RWPE2 (cell line): ENCODE measurements at regions not wholly inside any gene's neighbourhood (a gene's known extent, or its start where the extent isn't known, plus 50 kb on each side); places are given as distances from the start of the nearest gene placed in this dataset.
A peak's percentile ranks its signal among the peaks of the same experiment; 100 is the strongest.

ENCODE experiments used
- ATAC-seq: fragments of 200-7000 bp; cut with Tn5 transposase; 3 replicates; pipeline ENCODE4 v1.9.1; 2021; ENCODE audit warnings: low read depth
- DNase-seq: peaks from one replicate; pipeline ENCODE4 v3.0.0-alpha.2; 2020; ENCODE audit warnings: low spot score
- H3K27ac ChIP-seq: fragments of 450-650 bp; 2 replicates; pipeline ENCODE4 v1.5.1; 2017; ENCODE audit warnings: mild to moderate bottlenecking; ENCODE audit not compliant: poor library complexity, severe bottlenecking
- H3K27me3 ChIP-seq: fragments of 250-450 bp; sonication (Bioruptor Pico); 2 replicates; pipeline ENCODE4 v1.5.1; 2021; ENCODE audit warnings: mild to moderate bottlenecking, moderate library complexity; ENCODE audit not compliant: insufficient read depth, poor library complexity, severe bottlenecking
- H3K36me3 ChIP-seq: fragments of 250-450 bp; sonication (Bioruptor Pico); 2 replicates; pipeline ENCODE4 v1.5.1; 2020; ENCODE audit warnings: low read depth, mild to moderate bottlenecking, moderate library complexity
- H3K4me1 ChIP-seq: fragments of 250-450 bp; sonication (Bioruptor Pico); 2 replicates; pipeline ENCODE4 v1.5.1; 2021; ENCODE audit warnings: mild to moderate bottlenecking, moderate library complexity; ENCODE audit not compliant: insufficient read depth, poor library complexity, severe bottlenecking
- H3K4me3 ChIP-seq: fragments of 250-450 bp; sonication (Bioruptor Pico); 2 replicates; pipeline ENCODE4 v1.5.1; 2021; ENCODE audit warnings: mild to moderate bottlenecking, moderate library complexity; ENCODE audit not compliant: severe bottlenecking
- H3K9me3 ChIP-seq: fragments of 250-450 bp; sonication (Bioruptor Pico); 2 replicates; pipeline ENCODE4 v1.5.1; 2021; ENCODE audit warnings: mild to moderate bottlenecking, moderate library complexity; ENCODE audit not compliant: severe bottlenecking
- TF ChIP-seq, protein P1 (sequence below): fragments of 450-650 bp; IDR thresholded peaks from one replicate; pipeline ENCODE4 v1.5.1; 2017; ENCODE audit warnings: mild to moderate bottlenecking, moderate library complexity; ENCODE audit not compliant: poor library complexity, severe bottlenecking

DNA sequence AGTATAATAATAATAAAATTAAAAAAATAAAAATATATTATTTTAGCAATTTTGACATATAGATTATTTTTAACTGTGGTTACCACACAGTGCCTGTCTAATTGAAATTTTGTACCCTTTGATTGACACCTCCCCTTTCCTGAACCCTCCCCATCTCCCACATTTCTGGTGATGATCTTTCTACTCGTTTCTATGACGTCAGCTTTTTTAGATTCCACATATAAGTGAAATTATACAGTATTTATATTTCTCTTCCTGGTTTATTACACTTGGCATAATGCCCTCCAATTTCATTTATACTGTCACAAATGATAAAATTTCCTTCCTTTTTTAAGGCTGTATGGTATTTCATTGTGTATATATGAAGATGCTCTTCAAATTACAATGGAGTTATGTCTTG is 258.1 kb upstream of the PTCHD4 start:
- H3K9me3 ChIP-seq, result no peaks in the 10 kb centered on the region
- TF ChIP-seq, protein P1, sequence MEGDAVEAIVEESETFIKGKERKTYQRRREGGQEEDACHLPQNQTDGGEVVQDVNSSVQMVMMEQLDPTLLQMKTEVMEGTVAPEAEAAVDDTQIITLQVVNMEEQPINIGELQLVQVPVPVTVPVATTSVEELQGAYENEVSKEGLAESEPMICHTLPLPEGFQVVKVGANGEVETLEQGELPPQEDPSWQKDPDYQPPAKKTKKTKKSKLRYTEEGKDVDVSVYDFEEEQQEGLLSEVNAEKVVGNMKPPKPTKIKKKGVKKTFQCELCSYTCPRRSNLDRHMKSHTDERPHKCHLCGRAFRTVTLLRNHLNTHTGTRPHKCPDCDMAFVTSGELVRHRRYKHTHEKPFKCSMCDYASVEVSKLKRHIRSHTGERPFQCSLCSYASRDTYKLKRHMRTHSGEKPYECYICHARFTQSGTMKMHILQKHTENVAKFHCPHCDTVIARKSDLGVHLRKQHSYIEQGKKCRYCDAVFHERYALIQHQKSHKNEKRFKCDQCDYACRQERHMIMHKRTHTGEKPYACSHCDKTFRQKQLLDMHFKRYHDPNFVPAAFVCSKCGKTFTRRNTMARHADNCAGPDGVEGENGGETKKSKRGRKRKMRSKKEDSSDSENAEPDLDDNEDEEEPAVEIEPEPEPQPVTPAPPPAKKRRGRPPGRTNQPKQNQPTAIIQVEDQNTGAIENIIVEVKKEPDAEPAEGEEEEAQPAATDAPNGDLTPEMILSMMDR, result no peak

DNA sequence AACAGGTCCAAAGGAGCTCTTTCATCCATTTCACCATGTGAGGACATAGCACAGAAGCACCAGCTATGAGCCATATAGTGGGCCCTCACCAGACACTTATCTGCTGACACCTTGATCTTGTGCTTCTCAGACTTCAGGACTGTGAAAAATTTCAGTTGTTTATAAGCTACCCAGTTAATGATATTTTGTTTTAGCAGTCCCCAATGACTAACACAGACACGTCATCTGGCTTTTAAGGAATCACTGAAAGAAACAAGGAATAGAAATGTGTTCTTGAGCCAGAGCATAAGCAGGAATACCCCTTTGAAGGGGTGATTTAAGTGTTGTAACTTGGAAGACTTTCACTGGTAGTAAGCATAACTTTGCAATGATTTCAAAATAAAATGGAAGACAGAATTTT is 214.7 kb upstream of the PTCHD4 start:
- Histone ChIP-seq H3K9me3 (no peaks in the 10 kb centered on the region), H3K36me3 (no peaks in the 10 kb centered on the region), H3K4me1 (peaks cover 11% of the 10 kb centered on the region), H3K4me3 (no peak overlapping the region), H3K27me3 (no peaks in the 10 kb centered on the region), H3K27ac (no peak overlapping the region)
- no peak for ATAC-seq
- DNase-seq, result no peak
- TF ChIP-seq, protein P1, result no peak

More for the DNA sequence above, 258.1 kb upstream of the PTCHD4 start:
- DNase-seq, result no peak
- no peak overlapping the region for H3K27ac ChIP-seq
- no peaks in the 10 kb centered on the region for H3K27me3 ChIP-seq
- ATAC-seq, result no peak
- no peaks in the 10 kb centered on the region for H3K36me3 ChIP-seq
- H3K4me3 ChIP-seq, result no peak overlapping the region
- H3K4me1 ChIP-seq, result no peaks in the 10 kb centered on the region

DNA sequence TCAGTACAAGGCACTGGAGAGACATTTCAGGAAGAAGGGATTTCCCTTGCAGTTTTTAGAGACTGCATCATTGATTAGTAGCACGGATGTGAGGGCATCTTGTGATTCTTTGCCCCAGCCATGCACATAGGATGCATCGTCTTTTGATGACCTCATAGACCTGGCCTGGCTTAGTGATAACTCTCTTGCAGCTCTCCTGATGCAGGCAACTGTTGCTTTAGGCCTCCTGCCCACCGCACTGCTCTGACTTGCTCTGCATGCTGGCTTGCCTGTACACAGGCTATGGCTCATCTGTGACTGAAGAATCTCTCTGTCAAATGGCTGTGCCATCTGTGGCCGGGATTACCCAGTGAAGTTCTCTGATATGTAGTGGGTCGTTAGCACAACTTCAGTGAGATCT is 207.7 kb upstream of the PTCHD4 start:
- H3K27ac ChIP-seq, result no peak overlapping the region
- no peak overlapping the region for H3K4me3 ChIP-seq
- no peaks in the 10 kb centered on the region for H3K9me3 ChIP-seq
- ATAC-seq, result 0 out of 3 replicates have a peak, but pooled peaks have one; percentile 23
- no peaks in the 10 kb centered on the region for H3K27me3 ChIP-seq
- H3K4me1 ChIP-seq, result peaks cover under 1% of the 10 kb centered on the region
- DNase-seq, result no peak
- H3K36me3 ChIP-seq, result no peaks in the 10 kb centered on the region
- TF ChIP-seq, protein P1, result no peak

DNA sequence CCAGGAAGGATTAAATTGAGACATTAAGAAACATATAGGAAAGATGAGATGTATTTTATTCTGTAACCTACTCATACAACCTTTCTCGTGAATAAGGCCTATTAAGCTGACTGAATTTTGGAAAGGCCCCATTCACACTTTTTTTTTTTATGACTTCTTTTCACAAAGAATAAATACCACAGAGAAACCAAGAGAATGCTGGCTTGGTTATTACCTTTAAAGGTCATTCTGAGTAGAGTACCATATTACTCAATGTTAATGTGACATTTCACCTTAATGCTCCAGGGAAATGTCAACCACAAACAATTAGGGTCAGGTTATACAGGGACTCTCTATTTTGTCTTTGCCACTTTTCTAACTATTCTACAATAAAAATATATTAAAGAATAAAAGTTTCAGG is 204.9 kb upstream of the PTCHD4 start:
- H3K4me3 ChIP-seq, result no peak overlapping the region
- no peaks in the 10 kb centered on the region for H3K4me1 ChIP-seq
- H3K9me3 ChIP-seq, result no peaks in the 10 kb centered on the region
- no peaks in the 10 kb centered on the region for H3K27me3 ChIP-seq
- no peaks in the 10 kb centered on the region for H3K36me3 ChIP-seq
- DNase-seq (no peak), ATAC-seq (no peak)
- TF ChIP-seq, protein P1, result no peak
- no peak overlapping the region for H3K27ac ChIP-seq

DNA sequence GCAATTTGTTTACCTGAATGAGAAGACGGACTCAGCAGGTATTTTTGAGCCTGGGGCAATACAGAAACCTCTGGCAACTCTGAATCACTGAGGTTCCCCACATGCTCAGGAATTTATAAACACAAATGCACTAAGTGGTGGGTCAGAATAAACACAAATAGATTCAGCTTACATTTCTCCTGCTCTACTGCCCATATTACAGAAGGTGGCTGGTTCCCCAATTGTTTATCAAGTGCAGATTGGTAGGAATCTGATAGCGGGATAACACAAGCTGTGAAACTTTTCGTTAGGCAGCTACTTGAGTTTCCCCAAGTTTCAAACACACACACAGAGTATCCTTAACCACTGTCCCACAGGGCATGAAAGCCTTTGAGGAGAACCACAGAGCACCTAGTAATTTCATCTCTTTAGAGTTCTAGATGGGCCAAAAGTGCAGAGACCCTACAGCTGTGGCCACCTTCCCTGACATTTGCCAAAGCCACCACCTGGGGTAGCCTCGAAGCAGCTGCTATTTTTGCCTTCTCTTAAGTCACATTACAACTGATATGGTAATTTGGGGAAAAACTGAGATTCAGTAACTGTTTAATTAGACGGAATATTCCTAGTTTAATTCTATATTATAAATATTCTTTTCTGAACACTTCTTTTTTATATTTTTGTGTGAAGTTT is 204.2 kb upstream of the PTCHD4 start:
- TF ChIP-seq, protein P1, result no peak
- no peak for DNase-seq
- Histone ChIP-seq H3K36me3 (no peaks in the 10 kb centered on the region), H3K4me1 (no peaks in the 10 kb centered on the region), H3K27ac (no peak overlapping the region), H3K4me3 (no peak overlapping the region), H3K27me3 (no peaks in the 10 kb centered on the region), H3K9me3 (no peaks in the 10 kb centered on the region)
- no peak for ATAC-seq
